CD4-positive, alpha-beta T cell treated with Interleukin-17A for 4 hours (primary cell): ENCODE measurements at regions not wholly inside any gene's neighbourhood (a gene's known extent, or its start where the extent isn't known, plus 50 kb on each side); places are given as distances from the start of the nearest gene placed in this dataset.
"Not testable (repeated sequence)": the region's sequence is repeated elsewhere in the genome, so short reads cannot be mapped to it uniquely, and the experiment has no call there.

ENCODE experiments used
- DNase-seq: peaks from one replicate; pipeline ENCODE4 v3.0.0-alpha.2; 2020; ENCODE audit warnings: mixed read lengths

DNA sequence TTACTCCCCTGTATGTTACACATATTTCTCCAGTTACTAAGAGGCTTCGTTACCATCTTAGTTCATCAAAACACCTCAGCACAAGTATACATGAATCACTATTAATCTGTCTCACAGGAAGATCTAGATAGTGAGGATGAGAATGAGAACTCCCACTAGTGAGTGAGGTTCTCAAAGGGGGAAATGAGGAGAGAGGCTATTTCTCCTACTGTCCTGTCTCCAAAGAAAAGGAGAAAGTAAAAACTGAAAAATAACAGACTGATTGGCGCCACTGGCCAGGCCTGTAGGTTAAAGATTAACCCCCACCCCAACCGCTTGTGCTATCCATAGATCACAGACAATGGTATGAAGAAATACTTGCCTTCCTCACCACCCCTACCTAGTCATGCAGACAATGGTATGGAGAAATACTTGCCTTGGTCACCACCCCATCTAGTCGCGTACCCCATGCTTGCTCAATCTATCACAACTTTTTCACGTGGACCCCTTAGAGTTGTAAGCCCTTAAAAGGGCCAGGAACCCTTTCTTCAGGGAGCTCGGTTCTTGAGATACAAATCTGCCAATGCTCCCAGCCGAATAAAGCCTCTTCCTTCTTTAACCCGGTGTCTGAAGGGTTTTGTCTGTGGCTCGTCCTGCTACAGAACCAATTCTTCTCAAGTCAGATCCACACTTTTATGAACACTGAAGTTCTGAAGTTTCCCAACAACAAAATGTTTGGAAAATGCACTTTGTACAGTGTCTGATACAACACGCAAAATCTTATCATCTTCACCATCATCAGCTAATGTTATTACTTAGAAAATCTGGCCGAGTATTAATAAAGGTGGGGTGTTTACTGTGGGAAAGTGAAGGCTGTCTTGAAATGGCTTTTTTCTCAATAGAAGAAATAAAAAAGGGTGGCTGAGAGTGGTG lies 598.1 kb downstream of the UQCRFS1 start:
- no peak for DNase-seq

DNA sequence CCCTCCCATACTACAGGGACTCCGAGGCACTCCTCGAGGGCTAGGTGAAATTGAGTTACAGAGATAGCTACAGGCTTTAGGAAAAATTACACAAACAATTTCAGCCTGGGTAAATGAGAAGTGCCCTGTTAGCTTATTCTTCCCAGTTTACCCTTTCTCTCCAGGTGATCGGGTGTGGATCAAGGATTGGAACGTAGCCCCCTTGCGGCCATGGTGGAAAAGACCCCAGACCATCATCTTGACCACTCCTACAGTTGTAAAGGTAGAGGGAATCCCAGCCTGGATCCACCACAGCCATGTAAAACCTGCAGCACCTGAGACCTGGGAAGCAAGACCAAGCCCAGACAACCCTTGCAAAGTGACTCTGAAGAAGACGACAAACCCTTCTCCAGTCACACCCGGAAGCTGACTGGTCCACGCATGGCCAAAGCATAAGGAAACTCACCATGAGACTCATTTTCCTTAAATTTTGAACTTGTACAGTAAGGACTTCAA lies 600.6 kb downstream of the UQCRFS1 start:
- DNase-seq: no peak

DNA sequence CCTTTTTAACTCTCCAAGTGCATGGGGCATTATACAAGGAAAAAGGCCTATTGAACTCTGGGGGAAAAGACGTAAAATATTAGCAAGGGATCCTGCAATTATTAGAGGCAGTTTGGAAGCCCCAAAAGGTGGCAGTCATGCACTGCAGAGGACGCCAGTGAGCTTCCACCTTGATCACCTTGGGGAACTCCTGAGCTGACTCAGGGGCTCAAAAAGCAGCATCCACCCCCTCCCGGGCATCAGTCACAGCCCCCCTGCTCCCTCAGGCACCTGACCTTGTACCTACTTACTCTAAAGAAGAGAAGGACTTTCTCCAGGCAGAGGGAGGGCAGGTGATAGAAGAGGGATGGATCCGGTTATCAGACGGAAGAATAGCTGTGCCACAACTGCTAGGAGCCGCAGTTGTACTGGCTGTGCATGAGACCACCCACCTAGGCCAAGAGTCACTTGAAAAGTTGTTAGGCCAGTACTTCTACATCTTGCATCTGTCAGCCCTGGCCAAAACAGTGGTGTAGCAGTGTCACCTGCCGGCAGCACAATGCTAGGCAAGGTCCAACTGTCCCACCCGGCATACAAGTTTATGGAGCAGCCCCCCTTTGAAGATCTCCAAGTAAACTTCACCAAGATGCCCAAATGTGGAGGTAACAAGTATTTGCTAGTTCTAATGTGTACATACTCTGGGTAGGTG lies 601.6 kb downstream of the UQCRFS1 start:
- not testable (repeated sequence) for DNase-seq

DNA sequence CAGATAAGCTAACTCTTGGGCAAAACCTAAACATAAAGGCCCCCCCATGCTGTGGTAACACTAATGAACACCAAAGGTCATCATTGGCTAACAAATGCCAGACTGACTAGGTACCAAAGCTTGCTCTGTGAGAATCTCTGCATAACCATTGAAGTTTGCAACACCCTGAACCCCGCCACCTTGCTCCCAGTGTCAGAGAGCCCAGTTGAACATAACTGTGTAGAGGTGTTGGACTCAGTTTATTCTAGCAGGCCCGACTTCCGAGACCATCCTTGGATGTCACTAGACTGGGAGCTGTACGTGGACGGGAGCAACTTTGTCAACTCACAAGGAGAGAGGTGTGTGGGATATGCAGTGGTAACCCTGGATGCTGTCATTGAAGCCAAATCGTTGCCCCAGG lies 602.2 kb downstream of the UQCRFS1 start:
- no peak for DNase-seq

DNA sequence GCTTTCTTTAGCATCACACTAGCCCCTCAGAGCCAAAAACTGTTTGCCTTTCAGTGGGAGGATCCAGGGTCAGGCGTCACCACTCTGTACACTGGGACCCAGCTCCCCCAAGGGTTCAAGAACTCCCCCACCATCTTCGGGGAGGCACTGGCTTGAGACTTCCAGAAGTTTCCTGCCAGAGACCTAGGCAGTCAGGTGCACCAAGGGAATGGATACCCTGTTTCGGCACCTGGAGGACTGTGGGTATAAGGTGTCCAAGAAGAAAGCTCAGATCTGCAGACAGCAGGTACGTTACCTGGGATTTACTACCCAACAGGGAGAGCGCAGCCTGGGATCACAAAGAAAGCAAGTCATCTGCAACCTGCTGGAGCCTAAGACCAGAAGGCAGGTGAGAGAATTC lies 603.0 kb downstream of the UQCRFS1 start:
- no peak for DNase-seq

DNA sequence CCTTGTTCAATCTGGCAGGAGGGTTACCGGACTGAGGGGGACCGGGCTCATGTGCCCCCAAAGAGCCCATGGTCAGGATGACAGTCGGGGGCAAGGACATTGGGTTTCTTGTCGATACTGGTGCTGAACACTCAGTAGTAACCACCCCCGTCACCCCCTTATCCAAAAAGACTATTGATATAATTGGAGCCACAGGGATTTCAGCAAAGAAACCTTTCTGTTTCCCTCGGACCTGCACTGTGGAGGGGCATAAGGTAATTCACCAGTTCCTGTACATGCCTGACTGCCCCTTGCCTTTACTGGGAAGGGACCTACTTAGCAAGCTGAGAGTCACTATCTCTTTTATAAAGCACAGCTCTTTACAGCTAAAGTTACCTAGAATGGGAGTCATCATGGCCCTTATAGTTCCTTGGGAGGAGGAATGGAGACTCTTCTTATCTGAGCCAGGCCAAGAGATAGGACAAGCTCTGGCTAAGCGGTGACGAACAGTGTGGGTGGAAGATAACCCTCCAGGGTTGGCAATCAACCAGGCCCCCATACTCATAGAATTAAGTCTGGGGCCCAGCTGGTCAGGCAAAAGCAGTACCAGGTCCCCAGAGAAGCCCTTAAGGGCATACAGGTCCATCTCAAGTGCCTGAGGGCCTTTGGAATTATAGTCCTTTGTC lies 603.7 kb downstream of the UQCRFS1 start:
- no peak for DNase-seq

DNA sequence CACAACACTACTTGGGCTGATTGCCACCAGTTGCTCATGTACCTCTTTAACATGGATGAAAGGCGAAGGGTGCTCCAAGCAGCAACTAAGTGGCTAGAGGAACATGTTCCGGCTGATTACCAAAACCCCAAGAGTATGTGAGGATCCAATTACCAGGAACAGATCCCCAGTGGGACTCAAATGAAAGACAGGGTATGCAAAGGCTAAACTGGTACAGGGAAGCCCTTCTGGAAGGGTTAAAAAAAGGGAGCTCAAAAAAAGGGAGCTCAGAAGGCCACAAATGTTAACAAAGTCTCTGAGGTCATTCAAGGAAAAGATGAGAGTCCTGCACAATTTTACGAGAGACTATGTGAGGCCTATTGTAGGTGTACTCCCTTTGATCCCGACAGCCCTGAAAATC lies 604.7 kb downstream of the UQCRFS1 start:
- no peak for DNase-seq

DNA sequence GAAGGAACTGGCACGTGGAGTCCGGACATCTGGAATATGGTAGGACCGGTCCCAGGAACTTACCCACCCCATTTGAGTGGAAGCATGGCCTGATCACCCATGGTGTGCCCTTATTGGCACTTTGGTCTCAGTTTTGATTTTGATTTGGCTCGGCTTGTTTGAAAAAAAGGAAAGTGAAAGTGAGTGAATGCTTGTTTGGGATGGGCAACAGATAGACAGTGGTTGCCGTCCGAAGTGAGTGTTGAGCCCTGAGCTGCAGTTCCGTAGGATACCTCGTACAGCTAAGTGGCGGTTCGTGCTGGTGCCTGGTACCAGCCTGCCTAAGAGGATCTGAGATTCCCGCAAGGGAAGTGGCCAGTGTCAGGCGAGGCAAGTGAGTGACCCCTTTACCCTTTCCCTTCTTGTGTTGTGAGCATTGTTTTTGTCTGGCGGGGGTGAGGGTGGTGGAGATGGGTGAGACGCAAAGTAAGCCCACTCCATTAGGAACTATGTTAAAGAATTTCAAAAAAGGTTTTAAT lies 605.8 kb downstream of the UQCRFS1 start:
- no peak for DNase-seq

DNA sequence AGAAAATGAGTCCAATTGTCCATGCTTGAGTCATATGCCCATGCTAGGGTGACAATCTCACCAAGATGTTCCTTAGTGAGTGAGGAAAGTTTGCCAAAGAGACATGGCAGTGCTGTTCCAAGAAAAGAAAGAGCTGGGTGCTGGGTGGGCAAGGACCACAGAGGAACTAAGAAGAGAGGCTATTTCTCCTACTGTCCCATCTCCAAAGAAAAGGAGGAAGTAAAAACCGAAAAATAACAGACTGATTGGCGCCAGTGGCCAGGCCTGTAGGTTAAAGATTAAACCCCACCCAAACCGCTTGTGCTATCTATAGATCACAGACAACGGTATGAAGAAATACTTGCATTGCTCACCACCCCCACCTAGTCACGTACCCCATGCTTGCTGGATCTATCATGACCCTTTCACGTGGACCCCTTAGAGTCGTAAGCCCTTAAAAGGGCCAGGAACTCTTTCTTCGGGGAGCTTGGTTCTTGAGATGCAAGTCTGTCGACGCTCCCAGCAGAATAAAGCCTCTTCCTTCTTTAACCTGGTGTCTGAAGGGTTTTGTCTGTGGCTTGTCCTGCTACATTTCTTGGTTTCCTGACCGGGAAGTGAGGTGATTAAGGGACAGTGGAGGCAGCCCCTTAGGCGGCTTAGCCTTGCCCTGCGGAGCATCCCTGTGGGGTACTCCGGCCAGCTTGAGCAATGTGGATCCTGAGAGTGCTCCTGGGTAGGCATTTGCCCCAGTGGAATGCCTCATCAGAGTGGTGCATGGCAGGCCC lies 606.5 kb downstream of the UQCRFS1 start:
- DNase-seq: no peak

DNA sequence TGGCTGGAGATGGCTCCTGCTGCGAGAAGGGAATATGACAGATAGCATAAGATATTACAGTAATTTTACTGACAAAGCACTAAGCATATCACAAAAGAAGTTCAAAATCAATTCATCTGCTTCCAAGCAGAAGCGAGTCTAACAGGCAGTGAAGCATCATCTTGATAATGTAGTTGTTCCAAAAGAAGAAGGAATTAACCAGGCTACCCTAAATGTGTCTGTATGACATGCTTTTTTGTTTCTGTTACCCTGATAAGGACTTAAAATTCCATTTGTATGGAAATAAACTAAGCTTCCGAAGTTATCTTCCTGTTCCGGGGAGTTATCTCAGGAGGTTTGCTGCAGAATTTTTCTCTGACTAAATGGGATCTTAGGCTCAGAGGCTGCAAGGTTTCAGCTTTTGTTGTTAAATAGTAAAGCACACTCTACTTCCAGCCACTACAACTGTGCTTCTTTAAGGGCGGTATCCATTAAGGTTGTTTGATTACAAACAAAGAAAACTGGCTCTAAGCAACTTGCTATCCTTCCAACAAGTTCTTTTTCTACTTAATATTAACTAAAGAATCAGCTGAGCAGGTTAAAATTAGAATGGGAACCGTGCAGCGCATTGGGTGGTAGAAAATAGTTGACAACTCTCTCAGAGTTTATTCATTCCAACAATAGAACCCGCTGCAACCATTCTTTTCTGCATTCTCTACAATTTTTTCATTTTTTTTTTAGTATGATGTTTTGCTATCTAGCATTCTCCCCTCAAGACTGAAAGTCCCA lies 607.3 kb downstream of the UQCRFS1 start:
- no peak for DNase-seq

DNA sequence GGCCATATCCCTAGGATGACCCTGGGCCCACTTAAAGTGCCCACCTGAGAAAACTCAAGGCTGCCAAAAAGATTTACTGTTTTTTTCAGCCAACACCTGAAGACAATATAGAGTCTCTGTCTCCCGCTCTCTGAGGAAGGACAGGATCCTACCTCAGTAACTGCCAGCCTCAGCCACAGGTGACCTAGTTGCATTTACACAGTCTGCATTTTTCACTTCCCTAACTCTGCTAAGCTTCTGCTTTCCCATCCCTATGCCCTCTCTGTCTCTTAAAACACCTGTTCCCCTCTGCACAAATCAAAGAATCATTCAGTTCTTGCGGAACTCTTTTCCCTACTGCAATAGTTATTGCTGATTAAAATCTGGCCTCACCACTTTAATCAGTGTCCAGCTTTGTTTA lies 609.5 kb downstream of the UQCRFS1 start:
- no peak for DNase-seq

DNA sequence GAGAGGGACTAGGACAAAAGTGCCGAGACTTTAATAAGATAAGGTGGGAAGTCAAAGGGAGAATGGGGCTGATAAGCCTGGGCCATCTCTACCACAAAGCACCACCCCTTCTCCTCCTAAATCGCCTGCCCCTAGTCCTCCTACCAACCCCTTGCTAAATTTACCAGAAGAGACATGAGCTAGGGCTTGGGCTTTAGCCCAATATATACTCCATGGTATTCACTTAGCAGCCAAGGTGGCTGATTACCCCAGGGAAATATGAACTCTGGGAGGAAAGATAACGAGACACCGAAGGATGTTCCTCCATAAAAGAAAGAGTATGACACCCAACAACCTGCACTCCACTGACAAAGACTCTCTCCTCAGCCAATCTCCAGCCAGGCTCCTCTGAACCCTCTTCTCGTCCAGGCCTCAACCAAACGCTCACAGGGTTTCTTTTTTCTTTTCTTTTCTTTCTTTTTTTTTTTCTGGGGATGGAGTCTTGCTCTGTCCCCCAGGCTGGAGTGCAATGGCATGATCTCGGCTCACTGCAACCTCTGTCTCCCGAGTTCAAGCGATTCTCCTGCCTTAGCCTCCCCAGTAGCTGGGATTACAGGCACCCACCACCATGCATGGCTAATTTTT lies 610.2 kb downstream of the UQCRFS1 start:
- no peak for DNase-seq

DNA sequence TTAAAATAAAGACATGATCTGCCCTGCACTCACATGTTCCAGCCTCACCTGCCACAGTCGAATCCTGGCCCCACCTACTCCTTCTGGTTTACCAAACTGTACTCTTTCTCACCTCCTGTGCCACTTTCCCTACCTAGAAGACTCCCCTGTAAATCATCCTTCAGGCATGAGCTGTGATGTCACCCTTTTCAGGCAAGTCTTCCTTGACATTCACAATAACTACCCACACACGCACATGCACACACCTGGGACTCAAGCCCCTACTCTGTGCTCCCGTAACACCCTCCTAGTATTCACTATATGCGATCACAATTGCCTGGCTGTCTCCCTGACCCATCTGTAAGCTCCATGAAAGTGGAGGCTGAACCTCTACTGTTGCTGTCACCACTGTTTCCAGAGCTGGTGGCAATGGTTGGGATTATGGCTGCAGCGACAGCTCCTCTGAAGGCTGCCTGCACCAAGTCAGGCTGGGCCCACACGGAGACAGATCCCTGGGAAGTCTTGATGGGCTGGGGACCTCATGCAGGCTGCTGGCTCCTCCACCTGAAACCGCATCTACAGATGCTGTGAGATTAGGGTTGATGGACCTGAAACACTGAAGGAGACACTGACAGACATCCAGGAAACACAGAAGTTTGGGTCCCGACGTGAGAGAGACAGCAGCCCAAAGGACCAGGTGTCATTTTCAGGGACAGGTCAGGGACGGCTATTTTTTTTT lies 611.1 kb downstream of the UQCRFS1 start:
- DNase-seq: no peak

DNA sequence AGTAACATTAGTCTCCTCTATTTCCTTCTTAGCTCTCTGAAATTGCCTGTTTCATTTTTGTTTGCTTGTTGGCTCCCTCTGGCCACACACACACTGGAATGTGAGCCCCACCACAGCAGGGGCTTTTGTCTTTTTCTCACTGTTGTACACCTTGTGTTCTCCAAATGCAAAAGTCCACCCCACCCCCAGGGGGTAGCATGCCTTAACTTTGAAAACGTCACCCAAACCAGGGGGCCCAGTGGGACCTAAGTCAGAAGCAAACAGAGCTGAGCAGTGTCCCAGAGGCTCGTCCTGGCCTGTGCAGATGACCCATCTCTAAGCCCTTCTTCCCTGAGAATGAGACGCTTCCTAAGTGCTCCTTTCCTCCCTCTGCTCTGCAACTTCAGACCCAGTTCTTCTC lies 614.1 kb downstream of the UQCRFS1 start:
- no peak for DNase-seq

DNA sequence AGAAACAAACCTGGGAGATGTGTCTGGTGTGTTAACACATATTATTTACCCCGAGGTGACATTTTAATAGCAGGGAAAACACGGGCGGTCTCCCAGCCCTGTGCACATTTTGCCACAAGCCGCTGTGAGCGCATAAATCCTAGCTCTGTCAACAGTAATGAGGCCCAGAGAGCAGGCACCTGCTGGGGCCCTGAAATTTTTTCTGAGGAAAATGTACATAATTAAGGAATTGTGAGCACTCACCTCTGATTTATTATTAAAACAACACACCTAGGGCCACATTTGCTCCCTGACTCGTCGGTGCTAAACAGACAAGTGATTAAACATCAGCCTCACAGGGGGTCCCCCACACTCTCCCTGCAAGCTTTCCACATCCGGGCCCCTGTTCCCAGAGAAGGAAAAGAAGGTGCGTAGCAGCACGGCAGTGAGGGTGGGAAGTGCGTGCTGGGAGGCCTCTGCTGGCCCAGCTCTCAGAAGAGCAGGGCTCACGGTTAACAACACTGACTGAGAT lies 616.3 kb downstream of the UQCRFS1 start:
- no peak for DNase-seq

DNA sequence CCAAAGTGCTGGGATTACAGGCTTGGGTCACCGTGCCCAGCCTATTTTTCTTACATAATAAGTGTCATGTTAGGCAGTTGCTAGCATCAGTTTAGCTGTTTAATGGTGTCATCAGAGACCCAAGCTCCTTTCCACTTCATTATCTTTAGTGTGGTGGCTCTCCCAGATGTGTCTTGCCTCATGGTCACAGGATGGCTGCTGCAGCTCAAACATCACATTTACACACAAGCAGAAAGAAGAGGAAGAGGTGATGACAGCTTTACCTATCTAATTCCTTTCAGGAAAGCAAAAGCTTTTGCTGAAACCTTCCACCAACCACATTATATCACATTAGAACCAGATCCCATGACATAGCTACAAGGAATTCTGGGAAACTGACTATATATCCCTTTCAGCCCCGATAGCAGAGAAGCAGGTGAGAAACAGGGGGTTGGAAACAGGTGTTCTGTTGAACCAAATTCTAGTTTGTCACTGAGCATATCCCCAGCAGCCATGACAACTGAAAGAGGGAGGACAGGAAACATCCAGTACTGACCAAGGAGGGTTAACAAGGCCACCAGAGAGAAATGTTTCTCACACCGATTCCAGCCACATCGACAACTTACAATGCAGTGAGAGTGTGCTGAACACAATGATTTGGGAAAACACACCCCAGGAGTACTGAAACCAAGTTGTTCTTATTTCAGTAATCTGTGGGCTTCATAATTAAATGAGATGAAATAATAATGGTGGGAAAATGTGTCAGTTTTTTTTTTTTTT lies 617.0 kb downstream of the UQCRFS1 start:
- DNase-seq: no peak

DNA sequence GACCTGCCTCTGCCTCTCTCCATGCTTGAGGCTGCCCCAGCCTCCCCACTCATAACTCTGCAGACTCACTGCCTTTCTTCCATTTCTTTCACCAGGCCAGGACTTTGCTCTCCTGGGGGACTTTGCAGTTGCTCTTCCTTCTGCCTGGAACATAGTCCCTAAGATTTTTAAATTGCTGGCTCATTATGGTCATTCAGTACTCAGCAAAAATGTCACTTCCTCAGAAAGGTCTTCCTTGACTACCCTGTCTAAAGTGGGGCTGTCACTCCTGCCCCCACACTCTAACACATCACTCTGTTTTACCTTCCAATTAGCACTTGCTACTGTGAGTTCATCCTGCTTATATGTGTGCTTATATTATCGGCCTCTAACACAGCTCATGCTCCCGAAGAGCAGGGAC lies 618.2 kb downstream of the UQCRFS1 start:
- no peak for DNase-seq

DNA sequence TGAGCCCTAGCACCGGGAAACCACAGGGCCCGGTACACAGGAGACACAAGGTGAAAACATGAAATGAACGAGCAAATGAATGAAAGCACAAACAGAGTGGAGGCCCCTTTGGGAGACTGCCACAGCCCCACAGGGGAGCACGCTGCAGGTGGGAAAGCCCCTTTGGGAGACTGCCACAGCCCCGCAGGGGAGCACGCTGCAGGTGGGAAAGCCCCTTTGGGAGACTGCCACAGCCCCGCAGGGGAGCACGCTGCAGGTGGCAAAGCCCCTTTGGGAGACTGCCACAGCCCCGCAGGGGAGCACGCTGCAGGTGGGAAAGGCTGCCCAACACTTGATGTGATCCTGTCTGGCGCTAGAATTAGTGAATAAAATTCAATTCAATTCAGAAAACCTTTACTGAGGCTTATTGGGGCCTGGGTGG lies 623.0 kb downstream of the UQCRFS1 start:
- not testable (repeated sequence) for DNase-seq

DNA sequence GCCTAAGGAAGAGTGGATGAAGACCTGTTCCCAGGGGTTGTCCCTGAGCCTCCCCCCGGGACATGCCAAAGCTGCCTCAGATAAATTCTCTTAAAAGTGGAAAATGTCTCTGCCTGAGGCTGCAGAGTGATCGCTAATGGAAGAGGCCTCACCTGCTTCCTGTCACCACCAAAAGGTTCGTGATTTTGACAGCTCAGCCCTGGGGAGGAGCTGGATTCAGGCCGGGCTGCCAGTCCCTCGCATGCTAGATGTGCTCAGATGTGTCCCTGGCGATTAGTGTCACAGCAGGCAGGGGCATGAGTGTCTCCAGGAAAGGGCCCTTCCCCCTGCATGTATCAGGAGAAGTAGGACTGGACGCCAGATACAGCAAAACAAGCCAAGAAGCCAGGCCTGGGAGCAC lies 626.5 kb downstream of the UQCRFS1 start:
- DNase-seq: no peak

DNA sequence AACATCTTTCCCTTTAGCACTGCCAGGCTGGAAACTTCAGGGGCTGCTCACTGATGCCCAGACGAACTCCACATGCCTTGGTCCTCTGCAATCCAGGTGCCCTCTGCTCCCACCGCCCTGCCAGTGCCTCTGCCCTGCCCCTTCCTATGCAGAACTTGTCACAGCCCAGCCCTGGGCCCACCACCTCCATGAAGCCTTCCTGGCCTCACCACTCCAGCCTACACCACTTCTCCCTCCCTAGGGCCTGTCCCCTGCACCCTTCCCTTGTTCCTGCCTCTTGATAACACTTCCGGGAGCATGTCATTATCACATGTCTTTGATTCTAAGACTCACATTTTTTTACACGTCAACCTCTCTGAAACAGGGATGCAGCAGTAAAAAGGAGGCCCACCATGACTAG lies 627.2 kb downstream of the UQCRFS1 start:
- DNase-seq: no peak
